Stimulated activated CD4-positive, alpha-beta T cell treated with anti-CD3 and anti-CD28 coated beads, Interleukin-1b, Interleukin-23, amount 100 ng/mL, for 4 hours (primary cell): ENCODE measurements at regions not wholly inside any gene's neighbourhood (a gene's known extent, or its start where the extent isn't known, plus 50 kb on each side); places are given as distances from the start of the nearest gene placed in this dataset.

ENCODE experiments used
- DNase-seq, 2 donors: peaks; one replicate each; pipeline ENCODE4 v3.0.0-alpha.2; 2020; ENCODE audit warnings: low read depth in 2 of 2

GRCh38 chr5:67268231-67269021 lies 71.8 kb upstream of the CD180 start:
- no peak for DNase-seq

- DNase-seq = no peak
Observed at GRCh38 chr5:67267512-67268216, 71.1 kb upstream of the CD180 start.

- no peak for DNase-seq
Observed at GRCh38 chr5:67266654-67267350, 70.2 kb upstream of the CD180 start.

- no peak for DNase-seq
Observed at GRCh38 chr5:67265951-67266350, 69.4 kb upstream of the CD180 start.

GRCh38 chr5:67263656-67264408 lies 67.2 kb upstream of the CD180 start:
- no peak for DNase-seq

GRCh38 chr5:67262956-67263355 lies 66.4 kb upstream of the CD180 start:
- no peak for DNase-seq

- no peak for DNase-seq
Observed at GRCh38 chr5:67262206-67262605, 65.6 kb upstream of the CD180 start.

- DNase-seq = no peak
Observed at GRCh38 chr5:67259548-67260215, 63.1 kb upstream of the CD180 start.

GRCh38 chr5:67257500-67257899 lies 60.9 kb upstream of the CD180 start:
- DNase-seq = no peak

- DNase-seq = no peak
Observed at GRCh38 chr5:67257077-67257476, 60.5 kb upstream of the CD180 start.

GRCh38 chr5:67255881-67256280 lies 59.3 kb upstream of the CD180 start:
- DNase-seq = no peak

GRCh38 chr5:67253911-67254310 lies 57.3 kb upstream of the CD180 start:
- DNase-seq = no peak

GRCh38 chr5:67249590-67249895 lies 52.9 kb upstream of the CD180 start:
- no peak for DNase-seq

- DNase-seq = no peak
Observed at GRCh38 chr5:67248703-67249589, 52.3 kb upstream of the CD180 start.

GRCh38 chr5:67246546-67247268 lies 50.1 kb upstream of the CD180 start:
- DNase-seq = no peak
